T-helper 9 cell (primary cell): ENCODE measurements at regions not wholly inside any gene's neighbourhood (a gene's known extent, or its start where the extent isn't known, plus 50 kb on each side); places are given as distances from the start of the nearest gene placed in this dataset.
"Not testable (repeated sequence)": the region's sequence is repeated elsewhere in the genome, so short reads cannot be mapped to it uniquely, and the experiment has no call there.

ENCODE experiments used
- DNase-seq: peaks from one replicate; pipeline ENCODE4 v3.0.0-alpha.2; 2020

DNA sequence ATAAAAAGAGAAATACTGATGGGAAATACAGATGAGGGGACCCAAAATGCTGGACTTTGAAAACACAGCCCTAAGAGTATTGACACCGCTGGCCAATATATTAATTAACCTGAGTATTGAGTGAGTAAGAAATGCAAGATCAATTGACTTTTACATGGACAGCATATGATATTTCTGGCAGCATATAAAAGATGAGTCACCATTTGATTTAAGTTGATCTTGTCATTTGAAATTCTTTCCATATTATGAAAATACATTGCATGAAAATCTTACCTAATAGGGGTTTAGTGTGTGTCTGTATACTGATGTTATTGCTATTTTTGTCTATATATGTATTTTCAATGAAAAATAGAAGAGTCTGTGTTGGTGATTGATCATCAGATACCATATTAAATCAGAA lies 619.6 kb downstream of the KCTD12 start:
- DNase-seq: no peak

DNA sequence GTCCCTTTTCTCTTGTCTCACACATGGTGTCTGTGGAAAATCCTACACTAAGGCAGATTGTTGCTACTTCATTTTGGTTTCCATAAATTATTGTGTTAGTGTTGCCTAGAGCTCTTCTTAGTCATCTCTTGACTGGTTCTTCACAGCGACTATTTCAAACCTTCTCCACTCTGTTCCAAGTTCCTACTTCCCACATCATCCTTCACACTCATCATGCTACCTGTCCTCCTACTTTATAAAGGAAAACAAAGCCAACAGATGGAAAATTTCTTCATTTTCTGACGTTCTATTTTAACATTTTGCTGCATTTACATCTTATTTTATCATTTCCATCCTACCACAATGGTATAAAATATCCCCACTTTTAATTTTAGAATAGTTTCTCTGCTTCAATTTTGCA lies 614.1 kb downstream of the LMO7 start:
- no peak for DNase-seq

DNA sequence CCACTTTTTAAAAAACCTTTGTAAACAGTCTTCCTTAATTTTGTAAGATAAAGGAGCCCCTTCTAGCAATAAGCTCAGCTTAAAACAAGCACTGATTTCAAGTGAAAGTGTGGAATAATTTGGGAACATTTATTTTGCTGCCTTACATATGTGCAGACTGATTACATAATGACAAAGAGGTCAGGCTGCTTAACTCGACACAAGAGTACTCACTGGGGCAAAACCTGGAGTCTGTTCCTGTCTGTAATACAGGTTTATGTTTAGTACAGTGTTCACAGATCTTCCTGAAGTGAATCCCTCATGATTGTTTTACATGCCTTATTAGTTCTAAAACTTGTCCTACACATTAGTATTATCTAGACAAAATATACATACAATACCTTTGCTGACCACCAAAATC lies 609.8 kb downstream of the LMO7 start:
- no peak for DNase-seq

DNA sequence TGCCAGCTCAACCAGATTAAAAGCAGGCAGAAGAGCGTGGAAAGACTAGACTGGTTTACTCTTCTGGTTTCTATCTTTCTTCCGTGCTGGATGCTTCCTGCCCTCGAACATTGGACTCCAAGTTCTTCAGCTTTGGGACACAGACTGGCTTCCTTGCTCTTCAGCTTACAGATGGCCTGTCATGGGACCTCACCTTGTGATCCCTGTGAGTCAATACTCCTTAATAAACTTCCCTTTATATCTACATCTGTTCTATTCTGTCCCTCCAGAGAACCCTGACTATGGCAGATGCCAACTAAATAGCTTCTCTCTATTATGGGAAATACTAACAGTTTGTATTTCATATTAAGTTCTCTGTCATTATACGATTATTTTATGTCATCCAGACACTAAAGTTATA lies 609.1 kb downstream of the LMO7 start:
- no peak for DNase-seq

DNA sequence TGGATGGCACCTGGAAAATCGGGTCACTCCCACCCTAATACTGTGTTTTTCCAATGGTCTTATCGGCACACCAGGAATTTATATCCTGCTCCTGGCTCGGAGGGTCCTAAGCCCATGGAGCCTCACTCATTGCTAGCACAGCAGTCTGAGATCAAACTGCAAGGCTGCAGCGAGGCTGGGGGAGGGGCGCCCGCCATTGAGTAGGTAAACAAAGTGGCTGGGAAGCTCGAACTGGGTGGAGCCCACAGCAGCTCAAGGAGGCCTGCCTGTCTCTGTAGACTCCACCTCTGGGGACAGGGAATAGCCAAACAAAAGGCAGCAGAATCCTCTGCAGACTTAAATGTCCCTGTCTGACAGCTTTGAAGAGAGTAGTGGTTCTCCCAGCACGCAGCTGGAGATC lies 607.0 kb downstream of the LMO7 start:
- DNase-seq: not testable (repeated sequence)

DNA sequence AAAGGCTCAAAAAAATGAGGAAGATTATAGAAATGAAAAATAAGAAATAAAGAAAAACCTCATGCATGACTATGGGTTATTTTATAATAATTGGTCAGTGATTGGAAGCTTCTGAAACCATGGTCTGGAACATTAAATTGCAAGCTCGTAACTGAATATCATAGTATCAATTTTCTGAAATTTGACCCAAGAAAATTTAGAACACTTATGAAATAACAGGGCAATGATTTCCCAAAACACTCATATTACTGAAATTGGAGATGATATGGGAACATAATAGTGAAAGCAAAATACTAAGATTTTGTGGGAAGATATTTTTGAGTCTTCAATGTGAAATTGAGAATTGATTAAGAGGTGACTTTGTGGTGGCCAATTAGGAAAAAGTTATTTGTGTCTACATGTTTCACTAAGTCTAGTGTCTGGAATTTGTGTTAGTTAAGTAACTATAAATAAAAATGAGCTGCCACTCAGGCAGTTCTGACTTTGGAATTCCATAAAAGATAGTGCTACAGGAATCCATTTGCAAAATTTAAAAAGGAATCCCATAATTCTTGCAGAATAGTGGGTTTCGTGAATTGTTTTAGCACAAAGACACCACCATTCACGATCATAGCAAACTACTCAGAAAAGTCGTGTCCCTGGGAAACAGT lies 603.0 kb downstream of the LMO7 start:
- no peak for DNase-seq

DNA sequence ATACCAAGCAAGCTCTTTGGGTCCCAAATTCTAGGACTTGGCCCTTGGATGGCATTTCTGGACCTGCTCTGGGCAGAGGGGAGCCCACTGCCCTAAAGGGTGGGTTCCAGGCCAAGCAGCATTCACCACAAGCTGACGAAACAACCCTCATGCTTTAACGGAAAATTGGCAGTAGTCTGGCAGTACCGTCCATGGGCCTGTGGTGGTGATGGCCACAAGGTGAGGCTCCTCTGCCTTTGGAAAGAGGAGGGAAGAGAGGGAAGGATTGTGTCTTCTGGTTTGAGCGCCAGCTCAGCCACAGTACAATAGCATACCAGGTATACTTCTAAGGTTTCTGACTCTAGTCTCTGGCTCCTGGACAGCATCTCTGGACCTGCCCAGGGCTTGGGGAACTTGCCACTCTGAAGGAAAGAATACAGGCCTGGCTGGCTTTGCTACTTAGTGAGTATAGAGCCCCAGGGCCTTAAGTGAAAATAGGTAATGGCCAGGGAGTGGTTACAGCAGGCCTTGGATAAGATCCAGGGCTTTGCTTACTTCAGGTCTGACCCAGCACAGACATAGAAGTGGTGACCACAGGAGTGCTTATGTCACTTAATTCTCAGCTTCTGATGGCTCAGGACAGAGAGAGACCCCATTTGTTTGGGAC lies 595.5 kb downstream of the LMO7 start:
- DNase-seq: no peak

DNA sequence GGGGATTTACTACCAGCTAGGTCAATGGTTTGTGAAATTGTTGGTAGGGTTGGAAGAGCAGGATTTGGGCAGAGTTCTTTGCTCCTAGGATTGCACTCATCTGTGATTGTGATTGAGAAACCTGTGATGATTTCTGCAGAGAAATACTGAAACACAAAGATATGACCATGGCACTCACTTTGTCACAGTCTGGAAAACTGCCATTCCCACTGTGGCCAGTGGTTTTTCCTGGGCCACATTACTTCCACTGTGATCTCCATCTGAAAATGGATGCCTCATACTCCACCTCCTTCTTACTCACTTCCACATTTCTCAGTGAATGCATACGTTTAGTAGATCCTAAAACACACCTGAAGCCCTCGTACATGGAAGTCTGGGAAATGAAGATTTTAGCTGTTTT lies 593.2 kb downstream of the LMO7 start:
- DNase-seq: no peak

DNA sequence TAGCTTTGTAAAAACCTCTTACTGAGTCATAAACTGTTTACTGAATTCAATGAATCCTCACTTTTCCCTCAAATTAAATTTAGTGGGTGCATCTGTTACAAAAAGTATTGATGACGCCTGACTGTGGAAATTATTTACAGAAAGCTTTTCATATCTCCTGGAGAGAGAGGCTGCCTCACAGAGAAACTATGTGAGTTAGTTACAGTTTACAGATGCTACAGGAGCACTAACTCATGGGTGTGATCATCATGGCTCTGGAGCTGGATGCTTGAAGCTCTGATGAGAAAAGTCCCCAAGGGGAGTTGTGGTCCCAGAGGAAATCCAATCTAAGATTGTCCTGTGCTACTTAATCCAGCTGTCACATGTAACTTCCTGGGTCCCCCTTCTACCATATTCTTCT lies 590.8 kb downstream of the LMO7 start:
- DNase-seq: no peak

DNA sequence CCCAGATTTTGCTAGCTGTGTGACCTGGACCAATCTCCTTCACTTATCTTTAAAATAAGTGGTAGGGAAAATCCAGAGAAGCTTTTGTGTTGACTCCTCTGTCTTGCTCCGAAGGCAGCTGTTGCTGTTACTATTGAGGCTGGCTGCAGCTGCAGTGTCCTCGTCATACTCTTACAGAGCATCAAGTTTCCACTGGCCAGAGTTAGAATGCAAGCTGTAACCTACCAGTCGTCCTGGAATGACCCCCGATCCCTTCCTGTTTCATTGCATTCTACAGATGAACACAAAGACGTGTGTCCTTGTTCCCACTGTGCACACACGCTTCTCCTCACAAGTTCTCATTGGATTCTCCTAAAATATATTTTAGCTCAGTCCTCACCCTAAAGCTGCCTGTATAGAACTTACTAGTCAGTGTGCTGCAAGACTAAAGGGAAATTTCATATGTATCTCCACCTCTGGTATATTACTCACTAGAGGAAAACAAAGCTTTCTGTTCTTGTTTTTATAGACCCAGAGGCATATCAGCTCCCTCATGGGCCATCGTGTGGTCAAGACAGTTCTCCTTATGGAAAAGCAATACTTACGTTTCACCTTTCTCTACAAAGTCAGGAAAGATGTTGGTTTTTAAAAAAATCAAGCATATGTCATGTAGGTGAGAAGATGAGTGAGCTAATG lies 589.8 kb downstream of the LMO7 start:
- DNase-seq: no peak

DNA sequence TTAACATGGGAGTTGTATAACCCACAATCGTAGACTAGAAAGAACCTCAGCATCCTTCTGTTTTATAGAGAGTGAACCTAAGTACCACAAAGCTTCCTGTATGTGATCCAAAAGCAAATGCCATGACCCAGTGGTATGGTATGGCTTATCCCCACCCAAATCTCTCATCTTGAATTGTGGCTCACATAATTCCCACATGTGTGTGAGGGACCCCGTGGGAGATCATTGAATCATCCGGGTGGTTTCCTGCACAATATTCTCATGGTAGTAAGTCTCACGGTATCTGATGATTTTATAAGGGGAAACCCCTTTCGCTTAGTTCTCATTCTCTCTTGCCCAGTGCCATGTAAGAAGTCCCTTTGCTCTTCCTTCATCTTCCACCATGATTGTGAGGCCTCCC lies 587.9 kb downstream of the LMO7 start:
- no peak for DNase-seq

DNA sequence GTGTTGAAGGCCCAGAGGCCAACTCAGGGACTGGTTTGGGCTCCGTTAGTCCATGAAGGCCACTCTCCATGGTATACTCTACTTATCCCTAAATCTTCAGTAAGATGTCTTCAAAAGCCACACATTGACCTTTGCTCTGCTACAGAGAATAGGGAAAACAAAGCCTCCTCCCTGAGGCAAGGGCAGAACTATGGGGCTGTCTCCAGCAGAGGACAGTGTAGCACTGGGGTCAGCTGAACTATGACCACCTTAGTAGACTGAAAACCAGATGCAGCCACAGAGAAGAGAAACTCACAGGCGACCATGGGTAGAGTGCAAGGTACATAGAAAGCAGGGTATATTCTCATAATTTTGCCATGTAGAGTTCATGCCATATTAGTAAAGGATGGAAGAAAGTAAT lies 587.4 kb downstream of the LMO7 start:
- no peak for DNase-seq

DNA sequence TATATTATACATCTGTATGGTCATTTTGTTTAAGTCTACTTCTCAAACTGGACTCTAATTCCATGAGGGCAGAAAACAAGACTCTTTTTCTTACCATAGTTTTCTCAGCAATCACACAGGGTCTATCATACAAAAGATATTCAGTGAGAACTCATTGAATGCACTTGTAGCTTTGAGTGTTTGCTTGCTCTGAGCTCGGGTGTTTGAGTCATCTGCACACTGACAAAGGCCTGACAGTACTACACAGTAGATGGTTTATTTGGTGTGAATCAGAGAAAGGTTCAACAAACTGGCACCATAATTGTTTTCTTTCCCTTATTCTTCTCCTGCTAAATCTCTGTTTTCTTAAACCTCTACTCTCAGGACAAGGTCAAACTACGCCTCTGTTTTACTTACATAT lies 586.4 kb downstream of the LMO7 start:
- DNase-seq: no peak

DNA sequence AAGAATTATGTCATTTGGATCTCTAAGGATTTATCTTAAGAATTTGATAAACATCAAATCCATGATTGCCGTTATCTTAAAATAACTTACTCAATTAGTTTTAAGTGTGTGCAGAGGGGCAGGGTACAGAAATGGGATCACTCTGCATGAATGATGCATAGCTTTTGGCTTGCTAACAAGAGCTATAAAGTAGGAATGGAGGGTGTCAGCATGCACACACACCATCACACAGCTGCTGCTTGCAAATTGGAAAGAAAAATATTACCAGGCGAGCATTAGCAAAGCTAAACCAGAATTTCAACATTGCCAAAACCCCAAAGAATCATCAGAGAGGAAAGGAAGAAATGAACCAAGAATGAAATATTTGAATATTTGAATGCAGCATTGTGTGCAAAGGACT lies 580.6 kb downstream of the LMO7 start:
- DNase-seq: no peak

DNA sequence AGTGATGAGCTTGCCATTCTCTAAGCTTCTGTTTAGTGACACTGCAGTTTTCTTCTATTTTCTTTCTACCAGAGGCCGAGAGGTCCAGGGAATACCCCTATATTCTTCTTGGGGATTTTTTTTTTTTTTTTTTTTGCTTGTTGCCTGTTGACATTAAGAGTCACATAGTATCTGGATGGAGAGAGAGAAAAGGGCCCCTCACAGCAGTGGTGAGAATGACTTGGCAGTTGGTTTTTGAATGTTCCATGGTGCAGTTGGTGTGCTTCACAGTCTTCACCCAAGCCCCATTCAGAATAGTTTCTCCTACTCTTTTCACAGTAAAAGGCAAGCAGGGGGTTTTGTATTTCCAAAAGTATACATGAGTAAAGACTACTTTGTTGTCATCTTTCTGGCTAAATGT lies 577.9 kb downstream of the LMO7 start:
- DNase-seq: no peak

DNA sequence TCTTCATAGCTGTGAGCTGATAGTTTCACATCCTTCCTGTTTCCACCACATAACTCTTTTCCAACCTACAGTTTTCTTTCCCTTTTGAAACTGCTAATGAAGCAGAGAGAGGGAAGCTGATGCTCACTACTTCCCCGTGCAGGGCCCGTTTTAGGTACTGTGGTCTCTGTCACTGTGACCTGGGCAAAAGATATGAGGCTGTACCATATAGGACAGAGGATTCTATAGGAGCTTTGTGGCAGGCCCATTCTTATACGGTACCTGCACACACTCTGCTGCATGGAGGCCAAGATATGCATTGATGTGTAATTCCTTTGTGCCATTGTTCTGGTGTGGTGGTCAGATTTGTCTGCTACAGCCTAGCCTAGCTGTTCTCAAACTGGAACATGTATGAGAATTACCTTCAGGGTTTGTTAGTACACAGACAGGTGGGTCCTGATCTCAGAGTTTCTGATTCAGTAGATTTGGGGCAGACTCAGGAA lies 577.3 kb downstream of the LMO7 start:
- no peak for DNase-seq

DNA sequence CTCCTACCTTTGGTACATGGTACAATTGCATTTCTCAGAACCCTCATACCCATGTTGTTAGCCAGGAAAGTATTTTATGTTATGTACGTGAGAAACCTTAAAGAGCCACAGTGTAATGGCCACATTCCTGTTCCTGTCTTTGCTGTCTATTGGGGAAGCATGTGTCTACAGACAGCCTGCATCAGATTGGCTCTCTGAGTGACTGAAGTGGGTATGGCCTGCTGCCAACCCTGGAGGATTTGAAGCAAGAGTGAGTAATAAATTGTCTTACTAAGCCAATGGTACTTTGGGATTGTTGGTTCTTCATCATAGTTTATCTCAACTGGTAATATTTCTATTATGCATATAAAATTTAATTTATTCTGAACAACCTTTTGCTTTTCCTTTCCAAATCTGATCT lies 574.1 kb downstream of the LMO7 start:
- no peak for DNase-seq

DNA sequence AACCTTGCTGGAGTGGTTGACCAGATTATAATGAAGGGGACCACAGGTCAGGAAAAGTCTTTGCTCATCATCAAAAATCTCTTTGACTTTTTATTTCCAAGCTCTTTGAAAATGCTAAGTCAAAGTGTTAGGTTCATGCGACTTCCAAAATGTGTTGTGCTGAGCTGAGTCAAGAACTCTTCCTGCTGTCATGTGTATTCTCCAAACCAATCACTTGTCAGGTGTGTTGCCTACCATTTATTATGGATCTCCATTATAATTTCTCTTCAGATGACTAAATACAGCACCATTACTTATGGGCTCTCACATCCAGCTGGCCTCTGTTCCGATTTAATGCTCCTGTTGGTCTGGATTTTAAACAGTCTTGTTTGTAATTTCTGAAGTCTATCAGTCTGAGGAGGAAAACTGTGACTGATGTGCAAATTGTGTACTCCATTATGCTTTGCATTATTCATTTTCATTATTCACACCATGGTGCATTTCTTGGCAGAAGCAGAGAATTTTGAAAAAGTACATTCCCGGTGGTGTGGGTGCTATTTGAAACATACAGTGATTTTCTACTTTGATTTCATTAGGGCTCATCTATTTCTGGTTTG lies 562.5 kb downstream of the LMO7 start:
- DNase-seq: no peak

DNA sequence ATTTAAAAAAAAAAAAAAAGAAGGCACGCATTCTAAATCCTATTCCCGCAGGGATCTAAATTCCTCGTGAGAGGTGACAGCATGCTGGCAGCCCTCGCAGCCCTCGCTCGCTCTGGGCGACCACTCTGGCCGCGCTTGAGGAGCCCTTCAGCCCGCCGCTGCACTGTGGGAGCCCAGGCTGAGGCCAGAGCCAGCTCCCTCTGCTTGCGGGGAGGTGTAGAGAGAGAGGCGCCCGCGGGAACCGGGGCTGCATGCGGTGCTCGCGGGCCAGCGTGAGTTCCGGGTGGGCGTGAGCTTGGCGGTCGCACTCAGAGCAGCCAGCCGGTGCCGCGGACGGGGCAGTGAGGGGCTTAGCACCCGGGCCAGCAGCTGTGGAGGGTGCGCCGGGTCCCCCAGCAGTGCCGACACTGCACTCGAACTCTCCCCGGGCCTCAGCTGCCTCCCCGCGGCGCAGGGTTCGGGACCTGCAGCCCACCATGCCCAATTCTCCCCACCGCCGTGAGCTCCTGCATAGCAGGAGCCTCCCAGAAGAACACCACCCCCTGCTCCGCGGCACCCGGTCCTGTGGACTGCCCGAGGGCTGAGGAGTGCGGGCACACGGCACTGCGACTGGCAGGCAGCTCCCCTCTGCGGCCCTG lies 553.9 kb downstream of the LMO7 start:
- DNase-seq: no peak

DNA sequence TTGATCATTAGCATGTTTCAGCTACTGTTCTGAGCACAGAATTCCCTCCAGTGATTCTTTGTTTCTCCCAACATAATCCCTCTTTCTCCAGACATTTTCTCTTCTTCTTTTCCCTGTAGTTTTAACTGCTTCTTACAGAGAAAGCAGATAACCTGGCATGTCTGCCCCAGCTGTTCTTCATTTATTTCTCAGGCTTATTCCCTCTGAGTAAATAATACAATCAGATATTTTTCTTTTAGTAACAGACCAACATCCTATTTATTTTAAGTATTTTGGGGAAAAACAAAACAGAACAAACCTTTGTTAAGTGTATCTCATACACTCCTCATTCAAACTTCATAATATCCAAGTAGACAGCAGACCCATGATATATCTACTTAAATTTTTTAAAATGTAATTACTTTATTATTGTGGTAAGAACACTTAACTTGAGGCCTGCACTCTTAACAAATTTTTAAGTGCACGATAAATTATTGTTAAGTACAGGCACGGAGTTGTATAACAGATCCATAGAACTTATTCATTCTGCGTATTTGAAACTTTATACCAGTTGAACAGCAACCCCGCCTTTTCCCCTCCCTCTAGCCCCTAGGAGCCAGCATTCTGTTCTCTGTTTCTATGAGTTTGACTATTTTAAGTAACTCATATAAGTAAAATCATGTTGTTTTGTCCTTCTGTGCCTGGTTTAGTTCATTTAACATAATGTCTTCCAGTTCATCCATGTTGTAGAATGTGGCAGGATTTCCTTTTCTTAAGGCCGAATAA lies 540.0 kb downstream of the LMO7 start:
- no peak for DNase-seq

DNA sequence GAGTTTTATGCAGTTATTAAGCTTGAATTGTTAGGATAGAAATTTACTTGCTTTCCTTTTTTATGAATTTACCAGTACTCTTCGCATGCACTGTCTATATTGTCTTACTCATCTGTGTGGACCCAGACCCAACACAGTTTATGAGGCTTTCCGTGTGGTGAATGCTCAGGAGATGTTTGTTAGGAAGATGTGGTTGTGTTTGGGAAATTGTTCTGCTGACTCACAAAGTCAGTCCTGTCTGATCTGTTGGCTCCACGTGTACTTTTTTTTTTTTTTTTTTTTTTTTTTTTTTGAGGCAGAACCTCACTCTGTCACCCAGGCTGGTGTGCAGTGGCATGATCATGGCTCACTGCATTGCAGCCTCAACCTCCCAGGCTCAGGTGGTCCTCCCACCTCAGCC lies 532.5 kb downstream of the LMO7 start:
- no peak for DNase-seq

DNA sequence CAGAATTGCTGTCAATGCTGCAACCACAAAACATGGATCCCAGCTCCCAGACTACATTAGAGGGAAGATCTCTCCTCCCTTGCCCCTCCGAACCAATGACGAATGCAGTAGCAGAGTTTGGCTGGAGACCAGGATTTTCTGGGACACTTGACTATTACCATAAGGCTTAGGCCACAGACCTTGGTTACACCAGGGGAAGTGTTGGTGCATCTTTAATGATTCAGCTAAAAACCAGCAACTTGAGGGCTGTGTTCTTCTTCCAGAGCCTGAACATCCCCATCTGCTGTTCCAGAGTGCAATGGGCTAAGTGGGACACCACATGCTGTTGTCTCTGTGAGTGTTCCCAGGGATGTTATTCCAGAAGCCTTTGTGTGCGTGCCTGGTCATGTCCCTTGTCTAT lies 528.2 kb downstream of the LMO7 start:
- DNase-seq: no peak

DNA sequence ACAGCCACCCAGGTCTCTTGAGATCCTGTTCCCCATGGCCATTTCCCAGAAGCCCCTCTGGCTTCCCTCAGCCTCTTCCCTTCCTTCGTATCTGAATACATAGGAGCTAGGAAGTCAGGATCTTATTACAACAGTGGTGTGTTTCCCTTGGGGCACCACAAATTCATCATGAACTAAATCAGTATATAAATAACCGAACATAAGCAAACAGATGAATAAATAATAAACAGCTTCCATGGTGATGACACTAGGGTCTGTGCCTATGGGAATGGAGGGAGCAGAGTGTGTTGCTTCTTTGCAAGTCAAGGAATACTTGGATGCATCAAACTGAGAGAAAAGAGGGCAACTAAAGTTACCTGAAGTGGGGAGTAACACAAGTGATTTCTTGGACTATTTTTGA lies 527.6 kb downstream of the LMO7 start:
- DNase-seq: no peak
